ENCODE measurements at regions not wholly inside any gene's neighbourhood (a gene's known extent, or its start where the extent isn't known, plus 50 kb on each side); places are given as distances from the start of the nearest gene placed in this dataset.

DNA sequence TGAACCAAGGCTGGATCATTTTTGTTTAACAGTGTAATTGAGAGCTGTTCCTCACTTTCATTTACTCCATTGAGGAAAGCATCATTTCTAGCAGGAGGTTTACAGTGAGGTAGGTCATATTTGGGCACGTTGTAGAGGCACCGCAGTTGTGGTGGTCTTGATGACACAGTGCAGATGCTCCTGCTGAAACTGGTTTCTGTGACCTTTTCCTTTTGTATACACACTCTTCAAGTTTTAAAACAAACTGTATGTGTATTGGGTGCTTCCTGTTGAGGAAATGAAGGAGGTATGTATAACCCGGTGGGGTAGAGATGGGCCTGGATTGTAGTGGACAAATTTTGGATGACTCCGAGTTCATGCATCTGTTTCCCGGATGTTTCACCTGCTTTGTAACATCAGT lies 456.3 kb upstream of the RGS6 start:
- no peak for DNase-seq
- no peak overlapping the region for H3K27ac Mint-ChIP-seq
- no peak overlapping the region for H3K4me3 Mint-ChIP-seq
- no peaks in the 10 kb centered on the region for H3K9me3 Mint-ChIP-seq
- peaks cover 1% of the 10 kb centered on the region for H3K36me3 Mint-ChIP-seq (ENCODE audit: low read depth)
- intact Hi-C loops (cut with micrococcal nuclease), result no loop called here
- peaks cover 51% of the 10 kb centered on the region for H3K4me1 Mint-ChIP-seq (ENCODE audit: low read depth)
- CTCF ChIA-PET, result interaction anchor here (0.6 kb wide), 1 partner anchor 38 kb away, joined by 3 read pairs; no protein-coding TSS in a partner anchor
- H3K27me3 Mint-ChIP-seq (ENCODE audit: low read depth), result no peaks in the 10 kb centered on the region

DNA sequence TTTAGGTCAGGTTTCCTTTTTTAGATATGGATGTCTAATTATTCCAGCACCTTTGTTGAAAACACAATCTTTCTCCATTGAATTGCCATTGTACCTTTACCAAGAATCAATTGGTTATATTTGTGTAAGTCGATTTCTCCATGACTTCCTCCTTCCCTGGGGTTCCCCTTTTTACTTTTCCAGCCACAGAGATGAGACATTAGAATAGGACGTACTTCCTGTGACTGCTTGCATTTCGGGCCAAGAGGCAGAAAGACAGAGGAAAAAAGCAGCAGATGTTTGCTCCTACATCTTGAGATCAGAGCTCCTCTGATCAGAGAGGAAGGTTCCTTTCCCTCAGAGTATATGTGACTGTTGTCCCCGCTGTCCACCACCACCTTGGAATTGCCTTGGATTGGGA lies 453.7 kb upstream of the RGS6 start:
- peaks cover 2% of the 10 kb centered on the region for H3K36me3 Mint-ChIP-seq (ENCODE audit: low read depth)
- peak overlapping the region; percentile 65 for H3K27ac Mint-ChIP-seq
- no peaks in the 10 kb centered on the region for H3K27me3 Mint-ChIP-seq (ENCODE audit: low read depth)
- DNase-seq, result peak; percentile 39
- H3K9me3 Mint-ChIP-seq, result no peaks in the 10 kb centered on the region
- intact Hi-C loops (cut with micrococcal nuclease), result no loop called here
- CTCF ChIA-PET, result no interaction called here
- H3K4me1 Mint-ChIP-seq (ENCODE audit: low read depth), result peaks cover 39% of the 10 kb centered on the region
- H3K4me3 Mint-ChIP-seq, result peak overlapping the region; percentile 37

DNA sequence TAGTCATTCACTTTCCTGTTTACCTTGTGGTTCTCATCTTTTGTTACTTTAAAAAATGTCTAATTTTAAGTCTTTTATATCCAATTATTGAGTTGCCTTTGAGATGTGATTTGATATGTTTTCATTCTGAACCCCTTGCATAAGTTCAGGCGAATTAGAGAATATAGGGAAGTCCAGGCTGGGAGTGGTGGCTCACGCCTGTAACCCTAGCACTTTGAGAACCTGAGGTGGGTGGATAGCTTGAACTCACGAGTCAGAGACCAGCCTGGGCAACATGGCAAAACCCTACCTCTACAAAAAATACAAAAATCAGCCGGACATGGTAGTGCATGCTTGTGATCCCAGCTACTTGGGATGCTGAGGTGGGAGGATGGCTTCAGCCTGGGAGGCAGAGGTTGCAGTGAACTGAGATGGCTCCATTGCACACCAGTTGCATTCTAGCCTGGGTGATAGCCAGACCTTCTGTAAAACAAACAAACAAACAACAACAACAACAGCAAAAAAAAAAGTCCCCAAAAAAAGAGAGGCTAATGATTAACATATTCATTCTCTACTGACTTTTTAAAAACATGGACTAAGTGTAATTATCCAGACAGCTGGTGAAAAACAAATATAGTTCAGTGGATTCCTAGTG lies 451.1 kb upstream of the RGS6 start:
- no peaks in the 10 kb centered on the region for H3K27me3 Mint-ChIP-seq (ENCODE audit: low read depth)

DNA sequence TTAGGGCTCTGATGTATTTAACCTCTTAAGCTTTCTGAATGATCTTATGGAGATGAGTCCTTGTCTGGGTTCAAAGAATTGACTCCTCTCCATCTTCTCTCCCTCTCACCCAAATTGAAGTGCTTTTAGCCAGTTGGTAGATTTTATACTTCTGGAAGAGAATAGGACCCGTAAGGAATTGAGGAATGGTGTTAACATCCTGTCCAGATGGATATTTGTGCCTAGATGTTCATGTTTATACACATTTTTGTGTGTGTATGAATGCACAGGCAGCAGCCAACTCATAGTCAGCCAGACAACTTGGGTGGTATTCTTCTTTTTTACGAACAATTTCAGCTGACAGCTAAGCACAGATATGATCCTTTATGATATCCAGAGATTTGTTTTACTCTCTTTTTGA lies 449.6 kb upstream of the RGS6 start:
- intact Hi-C loops (cut with micrococcal nuclease), result no loop called here
- Mint-ChIP-seq H3K4me3 (no peak overlapping the region), H3K27ac (no peak overlapping the region), H3K27me3 (ENCODE audit: low read depth) (no peaks in the 10 kb centered on the region), H3K4me1 (ENCODE audit: low read depth) (peaks cover 27% of the 10 kb centered on the region), H3K9me3 (no peaks in the 10 kb centered on the region), H3K36me3 (ENCODE audit: low read depth) (peaks cover 5% of the 10 kb centered on the region)
- DNase-seq, result no peak
- CTCF ChIA-PET, result no interaction called here

More for the DNA sequence above, 451.1 kb upstream of the RGS6 start:
- H3K4me3 Mint-ChIP-seq, result no peak overlapping the region
- CTCF ChIA-PET, result interaction anchor here (0.6 kb wide), 1 partner anchor 344 kb away, joined by 3 read pairs; no protein-coding TSS in a partner anchor
- H3K27ac Mint-ChIP-seq, result no peak overlapping the region
- peaks cover 25% of the 10 kb centered on the region for H3K4me1 Mint-ChIP-seq (ENCODE audit: low read depth)
- no peaks in the 10 kb centered on the region for H3K9me3 Mint-ChIP-seq
- DNase-seq, result no peak
- intact Hi-C loops (cut with micrococcal nuclease), result no loop called here
- peaks cover 7% of the 10 kb centered on the region for H3K36me3 Mint-ChIP-seq (ENCODE audit: low read depth)

DNA sequence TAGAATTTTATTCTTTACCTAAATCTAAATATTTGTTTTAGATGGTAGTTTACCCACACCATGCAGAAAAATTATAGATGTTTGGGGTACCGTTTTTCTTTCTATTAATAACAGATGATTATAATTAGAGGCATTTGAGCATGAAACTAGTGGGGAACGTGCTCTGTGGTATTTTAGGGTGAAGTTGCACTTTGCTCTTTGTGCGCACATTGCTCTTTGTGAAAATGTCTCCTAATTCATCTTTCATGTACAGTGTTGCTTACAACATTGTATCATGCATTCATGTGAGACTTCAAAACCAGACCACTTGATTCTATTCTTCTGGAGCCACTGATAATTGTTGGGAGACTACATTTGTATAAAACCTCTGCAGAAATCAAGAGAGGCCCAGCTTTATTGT lies 449.1 kb upstream of the RGS6 start:
- DNase-seq, result no peak
- Mint-ChIP-seq H3K9me3 (no peaks in the 10 kb centered on the region), H3K4me1 (ENCODE audit: low read depth) (peaks cover 24% of the 10 kb centered on the region), H3K4me3 (no peak overlapping the region), H3K36me3 (ENCODE audit: low read depth) (peaks cover 5% of the 10 kb centered on the region), H3K27me3 (ENCODE audit: low read depth) (no peaks in the 10 kb centered on the region), H3K27ac (no peak overlapping the region)
- intact Hi-C loops (cut with micrococcal nuclease), result no loop called here
- CTCF ChIA-PET, result no interaction called here

DNA sequence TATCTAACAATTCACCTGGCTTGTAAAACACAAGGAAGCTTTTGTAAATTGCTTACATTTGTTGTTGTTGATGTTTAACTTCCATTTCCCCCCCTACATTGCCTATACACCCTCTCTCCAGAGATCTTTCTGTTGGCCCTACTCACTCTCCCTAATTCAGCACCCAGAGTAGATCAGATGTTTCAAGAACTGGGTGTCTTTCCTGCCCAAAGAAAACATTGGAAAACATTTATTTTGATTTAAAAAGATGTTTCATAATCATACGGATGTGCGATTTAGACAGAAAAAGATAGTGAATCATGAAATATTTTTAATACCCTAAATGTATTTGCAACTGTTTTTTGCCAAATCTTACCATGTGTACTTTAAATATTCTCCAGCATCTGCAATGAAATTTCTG lies 446.4 kb upstream of the RGS6 start:
- H3K4me1 Mint-ChIP-seq (ENCODE audit: low read depth), result peaks cover 17% of the 10 kb centered on the region
- no peak for DNase-seq
- CTCF ChIA-PET, result no interaction called here
- H3K9me3 Mint-ChIP-seq, result no peaks in the 10 kb centered on the region
- intact Hi-C loops (cut with micrococcal nuclease), result no loop called here
- peaks cover 5% of the 10 kb centered on the region for H3K36me3 Mint-ChIP-seq (ENCODE audit: low read depth)
- no peak overlapping the region for H3K4me3 Mint-ChIP-seq
- H3K27ac Mint-ChIP-seq, result no peak overlapping the region
- no peaks in the 10 kb centered on the region for H3K27me3 Mint-ChIP-seq (ENCODE audit: low read depth)

DNA sequence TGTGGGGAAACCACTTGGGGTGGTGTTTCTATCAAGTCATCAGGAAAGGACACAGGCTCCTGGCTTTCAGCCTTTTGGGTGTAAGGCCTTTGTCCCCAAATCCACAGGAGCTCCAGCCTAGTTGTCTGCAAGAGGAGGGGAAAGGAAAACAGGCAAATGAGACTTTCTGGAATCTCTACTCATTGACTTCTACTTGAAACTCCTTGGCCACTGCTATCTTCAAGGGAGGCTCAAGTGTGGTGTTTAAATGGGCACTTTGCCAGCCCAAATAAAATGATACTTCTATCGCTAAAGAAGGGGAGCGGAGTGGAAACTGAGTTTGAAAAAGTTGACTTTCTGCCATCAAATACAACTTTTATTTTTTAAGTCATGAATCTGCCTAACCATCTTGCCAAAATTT lies 445.9 kb upstream of the RGS6 start:
- Mint-ChIP-seq H3K4me3 (no peak overlapping the region), H3K27ac (no peak overlapping the region), H3K9me3 (no peaks in the 10 kb centered on the region)

DNA sequence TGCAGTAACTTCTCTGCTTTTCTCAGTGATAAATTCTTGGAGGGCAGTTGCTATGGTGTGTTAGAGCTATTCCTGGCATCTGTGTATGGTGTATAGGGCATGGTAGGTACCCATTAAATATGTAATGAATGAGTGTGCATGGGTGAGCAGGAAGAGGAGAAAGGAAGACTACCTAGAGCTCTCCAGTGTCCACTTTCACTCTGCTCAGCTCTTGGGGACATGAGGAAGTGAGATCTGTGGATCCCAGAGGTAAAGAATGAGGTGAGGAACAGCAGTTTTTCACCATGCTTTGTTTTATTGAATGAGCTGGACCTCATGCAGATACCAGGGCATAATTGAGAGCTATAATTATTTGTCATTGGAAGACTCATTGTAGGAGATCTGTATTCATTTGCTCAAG lies 444.8 kb upstream of the RGS6 start:
- Mint-ChIP-seq H3K27me3 (ENCODE audit: low read depth) (no peaks in the 10 kb centered on the region), H3K36me3 (ENCODE audit: low read depth) (peaks cover 5% of the 10 kb centered on the region), H3K4me3 (no peak overlapping the region), H3K9me3 (no peaks in the 10 kb centered on the region), H3K4me1 (ENCODE audit: low read depth) (peaks cover 21% of the 10 kb centered on the region), H3K27ac (no peak overlapping the region)
- CTCF ChIA-PET, result no interaction called here
- intact Hi-C loops (cut with micrococcal nuclease), result no loop called here
- no peak for DNase-seq

More for the DNA sequence above, 445.9 kb upstream of the RGS6 start:
- Mint-ChIP-seq H3K36me3 (ENCODE audit: low read depth) (peaks cover 5% of the 10 kb centered on the region), H3K27me3 (ENCODE audit: low read depth) (no peaks in the 10 kb centered on the region), H3K4me1 (ENCODE audit: low read depth) (peaks cover 19% of the 10 kb centered on the region)
- no peak for DNase-seq
- CTCF ChIA-PET, result interaction anchor here (0.7 kb wide), 1 partner anchor 271 kb away, joined by 3 read pairs; no protein-coding TSS in a partner anchor
- intact Hi-C loops (cut with micrococcal nuclease), result no loop called here

DNA sequence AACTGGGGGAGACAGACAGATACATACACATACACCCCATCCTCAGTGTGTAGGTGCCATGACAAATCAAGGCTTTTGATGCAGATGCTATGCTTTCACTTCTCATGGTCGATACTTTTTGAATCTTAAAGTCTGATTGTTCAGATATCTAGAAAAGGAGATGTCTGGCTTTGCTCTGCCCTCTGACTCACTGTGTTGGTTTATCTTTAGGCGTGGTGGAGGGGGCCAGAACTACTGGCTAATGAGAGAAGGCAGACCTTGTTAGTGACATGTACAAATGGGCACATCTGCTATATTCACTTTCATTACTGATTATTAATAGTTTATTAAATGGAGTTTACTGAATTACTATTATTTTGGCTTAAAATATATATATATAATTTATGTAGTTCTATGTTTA lies 444.3 kb upstream of the RGS6 start:
- peaks cover 5% of the 10 kb centered on the region for H3K36me3 Mint-ChIP-seq (ENCODE audit: low read depth)
- no peaks in the 10 kb centered on the region for H3K9me3 Mint-ChIP-seq
- no peak overlapping the region for H3K4me3 Mint-ChIP-seq
- H3K27me3 Mint-ChIP-seq (ENCODE audit: low read depth), result no peaks in the 10 kb centered on the region
- peaks cover 21% of the 10 kb centered on the region for H3K4me1 Mint-ChIP-seq (ENCODE audit: low read depth)
- intact Hi-C loops (cut with micrococcal nuclease), result no loop called here
- CTCF ChIA-PET, result no interaction called here
- no peak for DNase-seq
- H3K27ac Mint-ChIP-seq, result no peak overlapping the region

DNA sequence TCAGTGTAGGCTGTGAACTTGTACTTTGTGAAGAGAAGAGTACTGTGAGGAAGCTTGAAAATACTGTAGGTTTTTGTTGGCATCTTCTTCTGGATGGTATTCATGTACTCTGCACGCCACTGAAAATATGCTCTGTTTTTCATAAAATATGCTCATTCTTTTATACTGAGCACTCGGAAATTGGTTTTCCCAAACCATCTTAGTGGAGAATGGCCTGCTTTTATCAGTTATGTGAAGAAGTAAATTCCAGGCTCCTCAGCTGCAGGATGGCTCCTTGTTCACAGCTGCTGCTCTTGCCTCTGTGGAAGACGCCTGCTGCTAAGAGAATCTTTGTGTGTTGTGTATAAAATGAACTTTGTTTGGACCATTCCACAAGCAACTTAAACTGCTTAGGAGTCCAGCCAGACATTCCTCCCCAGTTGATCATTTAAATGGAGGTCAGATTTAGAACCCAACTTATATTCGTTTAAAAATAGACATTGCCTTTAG lies 443.5 kb upstream of the RGS6 start:
- no peaks in the 10 kb centered on the region for H3K9me3 Mint-ChIP-seq

DNA sequence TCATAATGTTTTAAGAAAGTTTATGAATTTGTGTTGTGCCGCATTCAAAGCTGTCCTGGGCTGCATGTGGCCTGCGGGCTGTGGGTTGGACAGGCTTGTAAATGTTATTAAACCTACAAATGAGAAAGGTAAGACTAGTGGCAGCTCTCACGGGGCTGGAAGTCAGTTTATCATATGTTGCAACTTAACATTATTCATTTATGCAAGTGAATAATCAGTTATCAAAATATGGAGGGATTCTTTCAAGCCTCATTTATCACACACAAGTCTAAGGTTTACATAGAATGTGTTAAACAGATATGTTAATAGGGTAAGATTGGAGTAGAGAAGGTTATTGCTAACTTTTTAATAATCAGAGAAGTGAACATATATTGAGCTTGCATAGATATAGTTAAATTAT lies 442.5 kb upstream of the RGS6 start:
- Mint-ChIP-seq H3K27ac (no peak overlapping the region), H3K4me1 (ENCODE audit: low read depth) (peaks cover 15% of the 10 kb centered on the region), H3K4me3 (no peak overlapping the region), H3K9me3 (no peaks in the 10 kb centered on the region), H3K27me3 (ENCODE audit: low read depth) (no peaks in the 10 kb centered on the region), H3K36me3 (ENCODE audit: low read depth) (peaks cover 2% of the 10 kb centered on the region)
- CTCF ChIA-PET, result interaction anchor here (0.6 kb wide), 1 partner anchor 206 kb away, joined by 5 read pairs; no protein-coding TSS in a partner anchor
- DNase-seq, result no peak
- intact Hi-C loops (cut with micrococcal nuclease), result no loop called here

More for the DNA sequence above, 443.5 kb upstream of the RGS6 start:
- peaks cover 15% of the 10 kb centered on the region for H3K4me1 Mint-ChIP-seq (ENCODE audit: low read depth)
- intact Hi-C loops (cut with micrococcal nuclease), result no loop called here
- H3K27ac Mint-ChIP-seq, result no peak overlapping the region
- peaks cover 2% of the 10 kb centered on the region for H3K36me3 Mint-ChIP-seq (ENCODE audit: low read depth)
- no peak overlapping the region for H3K4me3 Mint-ChIP-seq
- no peak for DNase-seq
- CTCF ChIA-PET, result no interaction called here
- H3K27me3 Mint-ChIP-seq (ENCODE audit: low read depth), result no peaks in the 10 kb centered on the region

DNA sequence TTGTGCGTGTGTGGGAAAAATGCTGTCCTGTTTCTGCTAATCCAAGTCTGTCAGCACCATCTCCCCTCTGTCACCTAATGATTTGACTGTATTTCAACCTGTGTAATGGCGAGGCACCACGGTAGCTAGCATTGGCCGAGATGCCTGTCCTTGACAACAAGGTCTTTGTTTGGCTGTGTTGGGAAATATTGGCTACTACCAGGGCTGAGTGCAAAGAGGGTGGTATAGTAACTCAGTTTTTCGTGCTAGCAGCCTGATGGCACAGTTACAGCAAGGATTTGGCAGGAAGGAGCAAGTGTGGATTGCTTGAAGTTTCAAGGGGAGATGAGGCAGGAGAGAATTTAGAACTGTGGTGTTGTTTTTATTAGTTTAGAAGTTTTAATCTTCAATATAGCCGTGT lies 440.3 kb upstream of the RGS6 start:
- Mint-ChIP-seq H3K27me3 (ENCODE audit: low read depth) (no peaks in the 10 kb centered on the region), H3K4me1 (ENCODE audit: low read depth) (peaks cover 13% of the 10 kb centered on the region), H3K27ac (no peak overlapping the region), H3K4me3 (no peak overlapping the region), H3K36me3 (ENCODE audit: low read depth) (peaks cover 4% of the 10 kb centered on the region), H3K9me3 (no peaks in the 10 kb centered on the region)
- intact Hi-C loops (cut with micrococcal nuclease), result no loop called here
- CTCF ChIA-PET, result no interaction called here
- no peak for DNase-seq

DNA sequence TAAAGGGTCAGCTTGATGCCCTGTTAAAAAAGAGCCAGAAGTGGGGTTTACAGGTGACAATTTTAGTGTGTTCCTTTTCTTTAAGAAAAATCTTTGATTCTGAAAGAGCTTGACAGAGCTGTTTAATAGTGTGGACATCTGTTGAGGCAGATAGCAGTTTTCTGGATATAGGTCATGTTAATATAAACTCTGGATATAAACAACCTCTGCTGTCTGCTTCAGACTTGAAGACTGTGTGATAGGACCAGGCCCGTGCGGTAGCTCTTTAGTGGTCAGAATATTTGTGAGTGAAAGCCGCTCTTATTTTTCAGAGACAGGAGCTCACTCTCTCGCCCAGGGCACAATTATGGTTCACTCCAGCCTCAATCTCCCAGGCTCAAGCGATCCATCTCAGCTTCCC lies 439.9 kb upstream of the RGS6 start:
- CTCF ChIA-PET, result interaction anchor here (1.0 to 1.5 kb wide), 2 partner anchors 18 to 89 kb away, joined by 3 read pairs; no protein-coding TSS in a partner anchor

More for the DNA sequence above, 439.9 kb upstream of the RGS6 start:
- no peak overlapping the region for H3K27ac Mint-ChIP-seq
- H3K27me3 Mint-ChIP-seq (ENCODE audit: low read depth), result no peaks in the 10 kb centered on the region
- H3K4me3 Mint-ChIP-seq, result no peak overlapping the region
- DNase-seq, result no peak
- peaks cover 13% of the 10 kb centered on the region for H3K4me1 Mint-ChIP-seq (ENCODE audit: low read depth)
- H3K36me3 Mint-ChIP-seq (ENCODE audit: low read depth), result peaks cover 4% of the 10 kb centered on the region
- intact Hi-C loops (cut with micrococcal nuclease), result no loop called here
- H3K9me3 Mint-ChIP-seq, result no peaks in the 10 kb centered on the region
